Fibroblast of villous mesenchyme (primary cell): ENCODE measurements at regions not wholly inside any gene's neighbourhood (a gene's known extent, or its start where the extent isn't known, plus 50 kb on each side); places are given as distances from the start of the nearest gene placed in this dataset.

Source experiments
- DNase-seq: peaks from one replicate; pipeline ENCODE4 v3.0.0-alpha.2; 2010; ENCODE audit warnings: low read depth
- H3K4me3 ChIP-seq: 2 replicates; pipeline ENCODE4 v1.5.1; 2011; ENCODE audit warnings: low read depth, mild to moderate bottlenecking, low read length
- TF ChIP-seq, protein P1 (sequence below): IDR thresholded peaks from 2 replicates; pipeline ENCODE4 v1.5.1; 2012; ENCODE audit warnings: low read depth, mild to moderate bottlenecking, low read length; ENCODE audit not compliant: insufficient read depth

DNA sequence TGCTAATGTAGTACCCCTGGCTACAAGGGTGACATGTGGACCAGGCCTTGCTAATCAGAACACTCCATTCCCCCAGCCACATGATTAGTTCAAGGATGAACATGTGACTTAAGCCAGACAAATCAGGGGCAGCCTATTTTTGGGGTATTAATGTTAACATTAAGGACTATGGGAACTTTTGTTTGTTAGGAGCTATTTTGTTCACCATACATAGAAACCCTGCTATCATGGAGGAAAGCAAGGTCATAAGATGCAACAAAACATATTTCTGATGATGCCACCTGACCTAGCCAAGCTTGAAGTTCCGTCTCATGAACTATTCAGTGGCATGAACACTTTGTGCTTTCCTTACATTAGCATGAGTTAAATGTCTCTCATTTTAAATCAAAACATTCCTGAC is 90.8 kb upstream of the PELI2 start:
- DNase-seq, result no peak
- TF ChIP-seq, protein P1, sequence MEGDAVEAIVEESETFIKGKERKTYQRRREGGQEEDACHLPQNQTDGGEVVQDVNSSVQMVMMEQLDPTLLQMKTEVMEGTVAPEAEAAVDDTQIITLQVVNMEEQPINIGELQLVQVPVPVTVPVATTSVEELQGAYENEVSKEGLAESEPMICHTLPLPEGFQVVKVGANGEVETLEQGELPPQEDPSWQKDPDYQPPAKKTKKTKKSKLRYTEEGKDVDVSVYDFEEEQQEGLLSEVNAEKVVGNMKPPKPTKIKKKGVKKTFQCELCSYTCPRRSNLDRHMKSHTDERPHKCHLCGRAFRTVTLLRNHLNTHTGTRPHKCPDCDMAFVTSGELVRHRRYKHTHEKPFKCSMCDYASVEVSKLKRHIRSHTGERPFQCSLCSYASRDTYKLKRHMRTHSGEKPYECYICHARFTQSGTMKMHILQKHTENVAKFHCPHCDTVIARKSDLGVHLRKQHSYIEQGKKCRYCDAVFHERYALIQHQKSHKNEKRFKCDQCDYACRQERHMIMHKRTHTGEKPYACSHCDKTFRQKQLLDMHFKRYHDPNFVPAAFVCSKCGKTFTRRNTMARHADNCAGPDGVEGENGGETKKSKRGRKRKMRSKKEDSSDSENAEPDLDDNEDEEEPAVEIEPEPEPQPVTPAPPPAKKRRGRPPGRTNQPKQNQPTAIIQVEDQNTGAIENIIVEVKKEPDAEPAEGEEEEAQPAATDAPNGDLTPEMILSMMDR, result no peak
- no peak overlapping the region for H3K4me3 ChIP-seq

DNA sequence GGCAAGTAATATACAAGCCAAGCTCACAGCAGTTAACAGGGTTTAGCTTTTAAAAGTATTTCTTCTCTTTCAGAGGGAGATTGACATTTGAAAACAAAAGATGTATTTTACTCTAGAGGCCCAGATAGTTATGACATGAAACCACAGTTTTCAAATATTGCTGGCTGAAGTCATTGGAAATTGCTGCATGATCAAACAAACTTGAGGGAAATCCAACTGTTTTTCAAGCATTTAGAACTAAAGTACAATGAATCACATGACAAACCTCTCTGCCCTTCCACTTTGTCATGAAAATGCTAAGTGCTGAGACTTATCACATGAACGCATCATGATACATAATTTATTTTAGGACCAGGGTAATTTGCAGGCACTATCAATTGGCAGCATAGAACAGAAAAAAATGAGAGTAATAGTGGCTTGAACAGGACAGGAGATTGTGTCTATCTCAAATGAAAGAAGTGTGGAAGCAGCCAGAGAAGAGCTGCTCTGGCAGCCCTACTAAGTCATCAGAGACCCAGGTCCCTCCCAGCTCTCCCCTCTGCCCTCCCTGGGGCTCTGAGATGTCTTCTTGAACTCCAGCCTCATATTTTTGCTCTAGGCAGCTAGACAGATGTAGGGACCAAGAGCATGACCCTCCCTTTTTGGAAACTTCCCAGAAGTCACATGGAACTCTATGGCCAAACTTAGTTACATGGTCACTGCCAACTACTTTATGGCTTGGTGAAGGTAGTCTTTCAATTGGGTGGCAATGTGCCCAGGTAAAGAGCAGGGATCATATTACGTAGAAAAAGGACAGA is 90.1 kb upstream of the PELI2 start:
- TF ChIP-seq, protein P1, result no peak
- no peak for DNase-seq
- H3K4me3 ChIP-seq, result no peak overlapping the region

- TF ChIP-seq, protein P1, result no peak
- no peak for DNase-seq
- no peak overlapping the region for H3K4me3 ChIP-seq
These were observed 81.9 kb upstream of the PELI2 start for GRCh38 chr14:56036353-56036752.

DNA sequence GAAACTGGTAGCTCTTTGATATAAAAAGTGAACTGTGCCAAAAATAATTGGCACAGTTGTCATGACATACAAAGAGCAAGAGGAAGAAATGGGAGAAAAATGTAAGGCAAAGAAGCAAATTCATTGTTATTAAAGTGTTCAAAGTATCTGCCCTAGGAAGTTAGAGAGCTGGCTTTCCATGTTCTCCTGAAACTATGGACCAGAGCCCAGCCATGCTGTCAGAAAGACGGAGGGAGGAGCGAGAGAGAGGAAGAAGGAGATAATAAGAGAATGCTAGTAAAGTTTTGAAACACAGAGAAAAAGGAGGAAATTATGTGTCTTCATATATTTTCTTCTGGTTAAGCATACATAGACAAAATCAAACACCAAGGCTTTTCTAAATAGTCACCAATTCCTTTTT is 78.1 kb upstream of the PELI2 start:
- TF ChIP-seq, protein P1, result no peak
- H3K4me3 ChIP-seq, result no peak overlapping the region
- DNase-seq, result no peak

- no peak overlapping the region for H3K4me3 ChIP-seq
- TF ChIP-seq, protein P1, result no peak
These were observed 74.0 kb upstream of the PELI2 start for GRCh38 chr14:56044196-56044595.

DNA sequence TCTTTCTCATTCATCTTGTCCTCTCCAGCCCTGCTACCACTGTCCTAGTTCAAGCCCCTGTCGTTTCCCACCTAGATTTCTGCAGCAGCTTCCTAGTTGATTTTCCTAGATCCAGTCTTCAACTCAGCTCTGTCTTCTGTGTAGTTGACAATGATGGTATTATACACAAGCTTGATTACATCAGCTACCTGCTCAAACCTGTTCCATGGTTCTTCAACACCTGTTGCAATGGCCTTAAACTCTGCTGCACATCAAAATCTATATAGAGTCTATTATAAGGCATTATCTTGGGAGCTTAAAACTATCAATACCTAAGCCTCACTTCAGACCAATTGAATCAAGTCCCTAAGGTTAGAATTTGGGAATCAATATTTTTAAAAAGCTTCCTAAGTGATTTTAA is 71.7 kb upstream of the PELI2 start:
- no peak overlapping the region for H3K4me3 ChIP-seq
- DNase-seq, result no peak
- TF ChIP-seq, protein P1, result no peak

More at GRCh38 chr14:56044196-56044595, 74.0 kb upstream of the PELI2 start:
- DNase-seq, result no peak

DNA sequence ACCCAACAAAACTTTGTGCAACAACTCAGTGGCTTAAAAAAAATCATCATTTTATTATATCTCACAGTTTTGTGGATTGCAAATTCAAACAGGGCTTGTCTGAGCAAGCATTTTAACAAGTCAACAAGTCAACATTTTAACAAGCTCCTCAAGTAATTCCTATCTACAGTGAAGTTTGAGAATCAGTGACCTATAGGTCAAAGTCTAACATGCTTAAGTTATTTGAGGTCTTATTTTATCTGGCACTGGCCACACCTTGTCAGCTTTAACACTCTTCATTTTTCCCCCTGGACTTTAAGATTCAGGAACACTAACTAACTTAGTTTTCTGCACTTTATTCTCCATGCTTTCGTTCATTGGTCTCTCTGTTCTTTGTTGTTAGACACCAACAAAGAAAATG is 71.2 kb upstream of the PELI2 start:
- TF ChIP-seq, protein P1, result no peak
- no peak overlapping the region for H3K4me3 ChIP-seq
- no peak for DNase-seq
